ENCODE measurements at regions not wholly inside any gene's neighbourhood (a gene's known extent, or its start where the extent isn't known, plus 50 kb on each side); places are given as distances from the start of the nearest gene placed in this dataset.

DNA sequence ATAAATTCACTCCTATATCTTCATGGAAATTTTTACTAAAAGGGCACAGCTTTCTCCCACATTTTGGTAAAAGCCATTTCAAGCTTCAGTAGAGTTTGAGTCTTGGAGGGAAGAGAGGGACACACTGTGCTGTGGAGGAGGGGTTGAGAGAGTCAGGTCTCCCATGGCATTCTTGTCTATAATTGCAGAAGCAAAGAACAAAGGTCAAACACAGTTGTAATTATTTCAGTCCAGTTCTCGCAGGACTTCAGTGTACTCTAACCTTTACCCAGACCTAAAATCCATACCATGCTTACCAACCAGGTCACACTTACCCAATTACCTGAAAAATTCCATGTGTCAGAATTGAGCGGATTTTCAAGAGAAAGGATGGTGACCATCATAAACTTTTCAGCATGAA lies 298.4 kb downstream of the XPNPEP1 start:
- no CpG with 5 or more reads among the region's 2 CpGs for WGBS, 2 experiments (ENCODE audit: extremely low coverage in 2 of 2, insufficient read length in 1 of 2)
- no peak overlapping the region for H3K4me3 ChIP-seq (ENCODE audit: insufficient read depth, low read depth, low read length)
- no TSS peak for BruUV-seq (replicated peaks)
- intact Hi-C loops (cut with micrococcal nuclease) (no loop called here), dilution Hi-C loops (cut with HindIII; ENCODE audit: low sequenced_read_pairs, unreplicated experiment) (no loop called here), in situ Hi-C loops (cut with MboI; ENCODE audit: low sequenced_read_pairs) (no loop called here)
- no peaks in the 10 kb centered on the region for H3K27me3 ChIP-seq (ENCODE audit: control insufficient read depth, insufficient read depth, low read length)
- no peak overlapping the region for H3K9ac ChIP-seq (ENCODE audit: low read depth, low read length)
- H2AFZ ChIP-seq (replicated peaks; ENCODE audit: low read length, poor library complexity): no peak overlapping the region
- no peak overlapping the region for H3K27ac ChIP-seq (ENCODE audit: insufficient read depth, low read length)
- H2AK9ac ChIP-seq (replicated peaks; ENCODE audit: low read depth, low read length, poor library complexity): no peak overlapping the region
- no peaks in the 10 kb centered on the region for H3K4me1 ChIP-seq (ENCODE audit: control insufficient read depth, insufficient read depth, low read length)
- H2BK15ac ChIP-seq (ENCODE audit: low read depth, low read length): no peak overlapping the region
- H4K91ac ChIP-seq (ENCODE audit: insufficient read depth, low read depth, low read length): no peak overlapping the region
- no peak overlapping the region for H3K18ac ChIP-seq (ENCODE audit: low read depth, low read length)
- no peaks in the 10 kb centered on the region for H3K79me1 ChIP-seq (ENCODE audit: low read depth in 1 of 2, low read length in 2 of 2)
- no peak overlapping the region for H4K5ac ChIP-seq (ENCODE audit: low read depth, low read length)
- H3K14ac ChIP-seq (replicated peaks; ENCODE audit: low read depth, low read length): no peak overlapping the region
- DNase-seq (no peak), ATAC-seq (ENCODE audit: low read depth) (no peak)
- H3K4me2 ChIP-seq (ENCODE audit: low read depth, low read length): no peak overlapping the region
- no peak overlapping the region for H2BK5ac ChIP-seq (ENCODE audit: low read depth, low read length, poor library complexity, severe bottlenecking)
- no peaks in the 10 kb centered on the region for H4K20me1 ChIP-seq (ENCODE audit: insufficient read depth, low read length)
- no peak overlapping the region for H3K23ac ChIP-seq (ENCODE audit: low read depth, low read length)
- ChIA-PET POLR2A (ENCODE audit: unreplicated experiment) (no interaction called here), CTCF (no interaction called here)
- H2AK5ac ChIP-seq (ENCODE audit: low read depth, low read length): no peak overlapping the region
- no peak overlapping the region for H3K56ac ChIP-seq (ENCODE audit: extremely low read depth, insufficient read depth, low read length)
- no peak overlapping the region for H3K4ac ChIP-seq (ENCODE audit: low read depth, low read length)
- H3K9me3 ChIP-seq (ENCODE audit: control insufficient read depth, insufficient read depth, low read length): peaks cover 11% of the 10 kb centered on the region
- H3K36me3 ChIP-seq (ENCODE audit: control insufficient read depth, insufficient read depth, low read length): no peaks in the 10 kb centered on the region
- no peak for TF ChIP-seq NFE2L2 (IDR thresholded peaks at IDR 0.05; ENCODE audit: low read depth, low read length)
- no peak for TF ChIP-seq CHD1 (IDR thresholded peaks at IDR 0.05; ENCODE audit: low read depth, low read length)
- TF ChIP-seq POLR2A (IDR thresholded peaks at IDR 0.05; ENCODE audit: low read depth, low read length): no peak
- no peak for TF ChIP-seq MAFK (IDR thresholded peaks at IDR 0.05; ENCODE audit: low read depth, low read length)
- no peaks in the 10 kb centered on the region for H3K9me1 ChIP-seq (ENCODE audit: insufficient read depth, low read length)
- no peak overlapping the region for H2BK120ac ChIP-seq (ENCODE audit: low read depth, low read length)
- H4K8ac ChIP-seq (ENCODE audit: low read depth in 2 of 2, low read length in 2 of 2): no peak overlapping the region
- H2BK20ac ChIP-seq (ENCODE audit: low read depth, low read length): no peak overlapping the region

Data from IMR-90 (cell line).